IgD-negative memory B cell (primary cell): ENCODE measurements at regions not wholly inside any gene's neighbourhood (a gene's known extent, or its start where the extent isn't known, plus 50 kb on each side); places are given as distances from the start of the nearest gene placed in this dataset.
"Not testable (repeated sequence)": the region's sequence is repeated elsewhere in the genome, so short reads cannot be mapped to it uniquely, and the experiment has no call there.

ENCODE experiments used
- H3K27ac Mint-ChIP-seq, 3 donors: one replicate each; pipeline ENCODE4 v1.8.0; 2020 to 2022; ENCODE audit warnings: mild to moderate bottlenecking in 3 of 3, mixed read lengths in 3 of 3, moderate library complexity in 1 of 3
- H3K27me3 Mint-ChIP-seq: one replicate; pipeline ENCODE4 v1.8.0; 2021; ENCODE audit warnings: mixed read lengths
- H3K36me3 Mint-ChIP-seq: one replicate; pipeline ENCODE4 v1.8.0; 2020; ENCODE audit warnings: mild to moderate bottlenecking, mixed read lengths
- H3K4me1 Mint-ChIP-seq, 3 donors: one replicate each; pipeline ENCODE4 v1.8.0; 2020 to 2022; ENCODE audit warnings: mixed read lengths in 3 of 3, mild to moderate bottlenecking in 1 of 3
- H3K4me3 Mint-ChIP-seq, 4 donors: one replicate each; pipeline ENCODE4 v1.8.0; 2020 to 2022; ENCODE audit warnings: mild to moderate bottlenecking in 4 of 4, mixed read lengths in 4 of 4, moderate library complexity in 3 of 4
- H3K9me3 Mint-ChIP-seq, 3 donors: one replicate each; pipeline ENCODE4 v1.8.0; 2020 to 2021; ENCODE audit warnings: mixed read lengths in 3 of 3, mild to moderate bottlenecking in 1 of 3

DNA sequence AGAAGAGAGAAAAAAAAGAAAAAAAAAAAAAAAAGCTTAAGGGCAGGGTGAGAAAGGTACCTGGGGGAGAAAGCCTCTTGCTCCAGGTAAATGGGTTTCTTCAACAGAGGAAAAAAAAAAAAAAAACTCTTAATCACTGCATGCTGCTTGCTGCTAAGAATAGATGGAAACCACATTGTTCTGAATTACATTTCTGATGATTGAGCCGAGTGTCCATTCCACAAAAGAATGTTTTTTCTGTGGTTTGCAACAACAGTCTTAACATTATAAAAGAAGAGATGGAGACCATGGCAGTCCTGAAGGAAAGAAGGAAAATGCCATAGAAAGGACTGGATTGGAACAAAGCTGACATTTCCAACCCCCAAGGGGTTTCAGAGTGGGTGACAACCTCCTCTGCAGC lies 1312.7 kb downstream of the SLITRK1 start:
- Mint-ChIP-seq H3K27ac (no peak overlapping the region), H3K4me3 (no peak overlapping the region), H3K9me3 (peaks cover 0 to 17% (median 16%) of the 10 kb centered on the region in 3 donors), H3K27me3 (no peaks in the 10 kb centered on the region), H3K36me3 (peaks cover 1% of the 10 kb centered on the region), H3K4me1 (no peaks in the 10 kb centered on the region)

GRCh38 chr13:82566864-82567263 lies 1315.4 kb downstream of the SLITRK1 start:
- peaks cover 0 to 16% (median 11%) of the 10 kb centered on the region in 3 donors for H3K9me3 Mint-ChIP-seq
- H3K4me3 Mint-ChIP-seq: no peak overlapping the region
- no peaks in the 10 kb centered on the region for H3K4me1 Mint-ChIP-seq
- H3K27me3 Mint-ChIP-seq: no peaks in the 10 kb centered on the region
- no peaks in the 10 kb centered on the region for H3K36me3 Mint-ChIP-seq
- H3K27ac Mint-ChIP-seq: no peak overlapping the region

DNA sequence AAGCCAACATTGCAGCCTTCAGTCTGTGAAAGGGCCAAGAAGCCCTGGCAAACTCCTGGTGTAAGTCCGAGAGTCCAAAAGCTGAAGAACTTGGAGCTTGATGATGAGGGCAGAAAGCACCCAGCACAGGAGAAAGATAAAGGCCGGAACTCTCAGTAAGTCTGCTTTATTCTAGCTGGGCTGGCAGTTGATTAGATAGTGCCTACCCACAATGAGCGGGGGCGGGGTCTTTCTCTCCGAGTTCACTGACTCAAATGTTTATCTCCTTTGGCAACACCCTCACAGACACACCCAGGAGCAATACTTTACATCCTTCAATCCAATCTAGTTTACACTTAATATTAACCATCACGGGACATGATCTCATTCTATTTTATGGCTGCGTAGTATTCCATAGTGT lies 1317.1 kb downstream of the SLITRK1 start:
- Mint-ChIP-seq H3K36me3 (no peaks in the 10 kb centered on the region), H3K27ac (no peak overlapping the region), H3K4me3 (no peak overlapping the region), H3K4me1 (no peaks in the 10 kb centered on the region), H3K9me3 (peaks cover 0 to 13% (median 11%) of the 10 kb centered on the region in 3 donors), H3K27me3 (no peaks in the 10 kb centered on the region)

DNA sequence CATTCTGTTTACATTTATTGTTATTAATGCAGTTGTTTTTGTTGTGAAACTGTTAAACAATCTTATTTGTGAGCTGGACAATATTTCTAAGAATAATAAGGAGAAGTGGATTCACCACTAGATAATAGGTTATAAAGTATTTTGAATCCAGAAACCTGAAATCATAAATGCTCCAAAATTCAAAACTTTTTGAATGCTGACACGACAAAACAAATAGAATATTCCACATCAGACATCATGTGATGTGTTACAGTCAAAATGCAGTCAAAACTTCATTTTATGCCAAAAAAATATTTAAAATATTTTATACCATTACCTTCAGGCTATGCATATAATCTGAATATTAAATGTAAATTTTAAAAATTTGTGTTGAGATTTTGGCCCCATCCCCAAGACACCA lies 1321.4 kb downstream of the SLITRK1 start:
- H3K36me3 Mint-ChIP-seq: no peaks in the 10 kb centered on the region
- H3K4me1 Mint-ChIP-seq: no peaks in the 10 kb centered on the region
- H3K27ac Mint-ChIP-seq: no peak overlapping the region
- no peaks in the 10 kb centered on the region for H3K27me3 Mint-ChIP-seq
- H3K9me3 Mint-ChIP-seq: peaks cover 0 to 6% (median 6%) of the 10 kb centered on the region in 3 donors
- H3K4me3 Mint-ChIP-seq: no peak overlapping the region

GRCh38 chr13:82522872-82523271 lies 1359.4 kb downstream of the SLITRK1 start:
- Mint-ChIP-seq H3K9me3 (peaks cover 0 to 15% (median 1%) of the 10 kb centered on the region in 3 donors), H3K27ac (no peak overlapping the region), H3K4me3 (no peak overlapping the region), H3K36me3 (no peaks in the 10 kb centered on the region), H3K27me3 (no peaks in the 10 kb centered on the region), H3K4me1 (no peaks in the 10 kb centered on the region)

DNA sequence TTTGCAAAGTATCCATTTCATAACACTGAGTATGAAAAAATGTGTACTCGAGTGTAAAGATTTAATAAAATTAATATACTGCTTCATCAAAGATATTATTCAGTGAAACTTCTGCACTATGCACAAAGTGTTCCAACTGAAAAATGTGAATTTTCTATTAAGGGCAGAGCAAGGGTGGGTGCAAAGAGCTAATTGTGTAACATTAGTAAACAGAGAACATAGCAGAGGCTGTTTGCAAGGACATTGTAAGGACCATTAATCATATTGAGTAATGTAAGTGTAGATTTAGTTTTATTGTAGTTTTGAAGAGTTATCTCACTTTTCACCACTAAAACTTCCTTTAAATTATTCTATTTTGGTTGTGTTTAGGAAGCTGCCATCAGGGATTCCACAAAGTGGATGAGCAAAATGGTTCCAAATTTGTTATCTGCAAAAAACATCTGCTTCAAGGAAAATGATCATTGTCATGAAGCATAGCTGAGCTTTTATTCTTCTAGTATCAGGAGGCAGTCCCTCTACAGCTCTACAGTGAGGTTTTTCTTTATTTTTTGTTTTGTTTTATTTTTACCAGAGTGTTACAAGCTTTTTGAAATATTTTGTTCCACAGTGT lies 1375.4 kb downstream of the SLITRK1 start:
- Mint-ChIP-seq H3K4me1 (no peaks in the 10 kb centered on the region), H3K4me3 (no peak overlapping the region), H3K27ac (no peak overlapping the region), H3K36me3 (no peaks in the 10 kb centered on the region), H3K27me3 (no peaks in the 10 kb centered on the region), H3K9me3 (peaks cover 0 to 4% (median 0%) of the 10 kb centered on the region in 3 donors)

DNA sequence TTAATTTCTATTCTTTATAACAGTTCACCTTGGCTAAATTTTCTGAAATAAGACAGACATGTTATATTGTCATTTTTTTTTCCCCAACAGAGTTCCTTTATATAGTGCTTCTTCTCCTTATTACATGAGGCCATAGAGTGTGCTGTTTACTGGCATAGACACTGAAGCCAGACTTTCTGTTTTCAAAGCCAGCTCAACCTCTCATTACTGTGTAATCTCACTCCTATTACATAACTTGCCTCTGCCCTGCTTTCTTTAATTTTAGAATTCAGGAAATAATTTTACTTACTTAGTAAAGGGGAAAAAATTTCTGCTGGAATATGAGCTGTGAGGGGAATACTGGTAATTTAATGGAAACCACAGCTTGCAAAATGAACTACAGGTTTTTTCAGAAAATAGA lies 1380.4 kb downstream of the SLITRK1 start:
- Mint-ChIP-seq H3K27ac (no peak overlapping the region), H3K27me3 (no peaks in the 10 kb centered on the region), H3K9me3 (peaks cover 0 to 5% (median 0%) of the 10 kb centered on the region in 3 donors), H3K4me3 (no peak overlapping the region), H3K4me1 (no peaks in the 10 kb centered on the region), H3K36me3 (no peaks in the 10 kb centered on the region)

GRCh38 chr13:82480415-82480814 lies 1401.9 kb downstream of the SLITRK1 start:
- Mint-ChIP-seq H3K4me1 (no peaks in the 10 kb centered on the region), H3K36me3 (no peaks in the 10 kb centered on the region), H3K9me3 (peaks cover 5 to 27% (median 9%) of the 10 kb centered on the region in 3 donors), H3K27me3 (no peaks in the 10 kb centered on the region), H3K27ac (no peak overlapping the region), H3K4me3 (no peak overlapping the region)

DNA sequence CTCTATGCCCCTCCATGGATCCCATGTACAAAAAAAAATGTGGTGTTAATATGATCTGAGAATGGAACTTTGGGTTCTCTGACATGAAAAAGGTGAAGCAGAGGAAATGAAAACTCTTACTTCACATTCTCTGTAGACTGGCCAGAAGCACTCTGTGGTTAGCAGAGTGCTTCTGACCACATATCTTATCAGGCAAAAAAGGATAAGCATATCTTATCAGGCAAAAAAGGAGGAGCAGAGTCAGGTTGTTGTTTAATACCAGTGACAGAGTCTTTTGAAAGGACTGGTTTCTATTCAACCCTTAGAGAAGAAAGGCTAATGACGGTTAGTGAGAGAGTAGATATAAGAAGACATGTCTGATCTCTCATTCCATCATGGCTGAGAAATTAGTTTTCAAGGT lies 1404.8 kb downstream of the SLITRK1 start:
- H3K27ac Mint-ChIP-seq: no peak overlapping the region
- peaks cover 0 to 22% (median 6%) of the 10 kb centered on the region in 3 donors for H3K9me3 Mint-ChIP-seq
- no peaks in the 10 kb centered on the region for H3K4me1 Mint-ChIP-seq
- H3K4me3 Mint-ChIP-seq: no peak overlapping the region
- H3K36me3 Mint-ChIP-seq: no peaks in the 10 kb centered on the region
- H3K27me3 Mint-ChIP-seq: no peaks in the 10 kb centered on the region

DNA sequence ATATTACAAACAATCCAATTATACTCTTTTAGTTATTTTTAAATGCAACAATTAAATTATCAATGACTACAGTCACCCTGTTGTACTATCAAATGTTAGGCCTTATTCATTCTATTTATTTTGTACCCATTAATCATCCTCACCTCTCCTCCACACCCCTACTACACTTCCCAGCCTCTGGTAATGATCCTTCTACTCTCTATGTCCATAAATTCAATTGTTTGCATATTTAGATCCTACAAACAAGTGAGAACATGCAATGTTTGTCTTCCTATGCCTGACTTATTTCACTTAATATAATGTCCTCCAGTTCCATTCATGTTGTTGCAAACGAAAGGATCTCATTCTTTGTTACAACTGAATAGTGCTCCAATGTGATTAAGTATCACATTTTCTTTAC lies 1414.6 kb downstream of the SLITRK1 start:
- H3K36me3 Mint-ChIP-seq: no peaks in the 10 kb centered on the region
- no peak overlapping the region for H3K4me3 Mint-ChIP-seq
- H3K27ac Mint-ChIP-seq: no peak overlapping the region
- no peaks in the 10 kb centered on the region for H3K27me3 Mint-ChIP-seq
- H3K9me3 Mint-ChIP-seq: peaks cover 1 to 6% (median 2%) of the 10 kb centered on the region in 3 donors
- no peaks in the 10 kb centered on the region for H3K4me1 Mint-ChIP-seq

GRCh38 chr13:82459575-82459974 lies 1422.7 kb downstream of the SLITRK1 start:
- not testable (repeated sequence) for H3K27ac Mint-ChIP-seq, H3K4me1 Mint-ChIP-seq, H3K9me3 Mint-ChIP-seq, H3K4me3 Mint-ChIP-seq, H3K27me3 Mint-ChIP-seq, H3K36me3 Mint-ChIP-seq

- H3K36me3 Mint-ChIP-seq: no peaks in the 10 kb centered on the region
- H3K27me3 Mint-ChIP-seq: no peaks in the 10 kb centered on the region
- H3K27ac Mint-ChIP-seq: no peak overlapping the region
- no peak overlapping the region for H3K4me3 Mint-ChIP-seq
- no peaks in the 10 kb centered on the region for H3K4me1 Mint-ChIP-seq
- H3K9me3 Mint-ChIP-seq: peaks cover 0 to 7% (median 5%) of the 10 kb centered on the region in 3 donors
Measured at GRCh38 chr13:82458169-82458568, 1424.1 kb downstream of the SLITRK1 start.

- H3K36me3 Mint-ChIP-seq, H3K9me3 Mint-ChIP-seq, H3K4me3 Mint-ChIP-seq, H3K27me3 Mint-ChIP-seq, H3K4me1 Mint-ChIP-seq, H3K27ac Mint-ChIP-seq: not testable (repeated sequence)
Measured at GRCh38 chr13:82457548-82457947, 1424.7 kb downstream of the SLITRK1 start.

GRCh38 chr13:82447416-82448077 lies 1434.7 kb downstream of the SLITRK1 start:
- no peaks in the 10 kb centered on the region for H3K27me3 Mint-ChIP-seq
- H3K27ac Mint-ChIP-seq: no peak overlapping the region
- no peaks in the 10 kb centered on the region for H3K4me1 Mint-ChIP-seq
- peaks cover 1 to 5% (median 2%) of the 10 kb centered on the region in 3 donors for H3K9me3 Mint-ChIP-seq
- no peaks in the 10 kb centered on the region for H3K36me3 Mint-ChIP-seq
- no peak overlapping the region for H3K4me3 Mint-ChIP-seq

DNA sequence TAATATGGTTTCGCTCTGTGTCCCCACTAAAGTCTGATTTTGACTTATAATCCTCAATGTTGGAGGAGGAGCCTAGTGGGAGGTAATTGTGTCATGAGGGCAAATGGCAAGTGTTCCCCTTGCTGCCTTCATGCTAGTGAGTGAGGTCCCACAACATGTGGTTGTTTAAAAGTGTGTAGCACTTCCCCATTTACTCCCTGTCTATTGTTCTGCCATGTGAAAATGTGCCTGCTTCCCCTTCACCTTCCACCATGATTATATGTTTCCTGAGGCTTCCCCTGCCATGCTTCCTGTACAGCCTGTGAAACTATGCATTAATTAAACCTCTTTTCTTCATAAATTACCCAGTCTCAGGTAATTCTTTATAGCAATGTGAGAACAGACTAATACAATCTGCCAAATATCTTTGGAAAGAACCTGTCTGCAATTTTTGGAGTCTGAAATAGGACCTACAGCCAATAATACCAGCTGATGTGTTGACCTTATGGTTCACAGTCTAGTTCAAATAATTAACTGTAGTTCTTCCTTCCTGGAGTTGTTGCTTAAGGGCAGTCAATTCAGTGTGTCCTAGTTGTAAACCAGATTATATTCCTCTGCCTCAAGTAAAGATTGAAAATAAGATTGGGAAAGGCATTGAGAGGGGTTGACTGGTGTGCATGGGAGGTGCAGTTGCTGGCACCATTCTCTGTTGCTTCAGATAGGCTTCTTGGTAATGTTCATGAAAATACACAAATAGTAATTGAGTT lies 1442.9 kb downstream of the SLITRK1 start:
- Mint-ChIP-seq H3K27ac (no peak overlapping the region), H3K9me3 (peaks cover 3 to 15% (median 9%) of the 10 kb centered on the region in 3 donors)

More for the DNA sequence above, 1442.9 kb downstream of the SLITRK1 start:
- Mint-ChIP-seq H3K4me1 (no peaks in the 10 kb centered on the region), H3K4me3 (no peak overlapping the region), H3K27me3 (no peaks in the 10 kb centered on the region), H3K36me3 (no peaks in the 10 kb centered on the region)
